ENCODE measurements at regions not wholly inside any gene's neighbourhood (a gene's known extent, or its start where the extent isn't known, plus 50 kb on each side); places are given as distances from the start of the nearest gene placed in this dataset.
"Not testable (repeated sequence)": the region's sequence is repeated elsewhere in the genome, so short reads cannot be mapped to it uniquely, and the experiment has no call there.

- no peak for TF ChIP-seq CTCF (IDR thresholded peaks at IDR 0.05; ENCODE audit: control insufficient read depth, extremely low read depth, insufficient read depth)
- no peak for DNase-seq (ENCODE audit: low read depth)
- no peak overlapping the region for H3K4me3 ChIP-seq (ENCODE audit: low read depth, low read length)
Observed at GRCh38 chr1:60662486-60663044, 419.8 kb upstream of the NFIA start.

- H3K4me3 ChIP-seq (ENCODE audit: low read depth, low read length) = no peak overlapping the region
- TF ChIP-seq CTCF (IDR thresholded peaks at IDR 0.05; ENCODE audit: control insufficient read depth, extremely low read depth, insufficient read depth) = no peak
- DNase-seq (ENCODE audit: low read depth) = no peak
Observed at GRCh38 chr1:60657926-60658325, 424.4 kb upstream of the NFIA start.

- TF ChIP-seq CTCF (IDR thresholded peaks at IDR 0.05; ENCODE audit: control insufficient read depth, extremely low read depth, insufficient read depth) = no peak
- no peak overlapping the region for H3K4me3 ChIP-seq (ENCODE audit: low read depth, low read length)
- DNase-seq (ENCODE audit: low read depth) = no peak
Observed at GRCh38 chr1:60655679-60656355, 426.5 kb upstream of the NFIA start.

GRCh38 chr1:60640033-60640551, 442.3 kb upstream of the NFIA start:
- peak overlapping the region; percentile 46 for H3K4me3 ChIP-seq (ENCODE audit: low read depth, low read length)

GRCh38 chr1:60639287-60639686, 443.1 kb upstream of the NFIA start:
- no peak for DNase-seq (ENCODE audit: low read depth)
- peak overlapping the region; percentile 46; the same call in 1 of the 2 replicates for H3K4me3 ChIP-seq (ENCODE audit: low read depth, low read length)
- TF ChIP-seq CTCF (IDR thresholded peaks at IDR 0.05; ENCODE audit: control insufficient read depth, extremely low read depth, insufficient read depth) = no peak

More at GRCh38 chr1:60640033-60640551, 442.3 kb upstream of the NFIA start:
- not testable (repeated sequence) for DNase-seq (ENCODE audit: low read depth)

- DNase-seq (ENCODE audit: low read depth) = no peak
- no peak for TF ChIP-seq CTCF (IDR thresholded peaks at IDR 0.05; ENCODE audit: control insufficient read depth, extremely low read depth, insufficient read depth)
- H3K4me3 ChIP-seq (ENCODE audit: low read depth, low read length) = no peak overlapping the region
Observed at GRCh38 chr1:60637651-60638050, 444.7 kb upstream of the NFIA start.

GRCh38 chr1:60636946-60637345, 445.4 kb upstream of the NFIA start:
- no peak for DNase-seq (ENCODE audit: low read depth)
- H3K4me3 ChIP-seq (ENCODE audit: low read depth, low read length) = no peak overlapping the region
- TF ChIP-seq CTCF (IDR thresholded peaks at IDR 0.05; ENCODE audit: control insufficient read depth, extremely low read depth, insufficient read depth) = no peak
